Thyroid gland (tissue), 4 donors: ENCODE measurements at regions not wholly inside any gene's neighbourhood (a gene's known extent, or its start where the extent isn't known, plus 50 kb on each side); places are given as distances from the start of the nearest gene placed in this dataset.

Experiments used
- DNase-seq, 2 donors: peaks; one replicate each; pipeline ENCODE4 v3.0.0-alpha.2; 2019
- H3K27ac ChIP-seq, 3 donors: fragments of 200-600 bp; sonication (generic); 1 replicate in 2 of 3; 2 replicates in 1 of 3; pipeline ENCODE4 v1.5.1; 2016 to 2019; ENCODE audit warnings: mild to moderate bottlenecking in 1 of 3, moderate library complexity in 1 of 3
- H3K27me3 ChIP-seq: fragments of 200-600 bp; sonication (generic); one replicate; pipeline ENCODE4 v1.5.1; 2019
- H3K36me3 ChIP-seq, 2 donors: fragments of 200-600 bp; sonication (generic); one replicate each; pipeline ENCODE4 v1.5.1; 2016 to 2019
- H3K4me1 ChIP-seq, 2 donors: fragments of 200-600 bp; sonication (generic); one replicate each; pipeline ENCODE4 v1.5.1; 2017 to 2019
- H3K4me3 ChIP-seq, 3 donors: fragments of 200-600 bp; sonication (generic); replicated peaks in 1 of 3; 1 replicate in 2 of 3; 2 replicates in 1 of 3; pipeline ENCODE4 v1.5.1; 2016; ENCODE audit warnings: mild to moderate bottlenecking in 1 of 3
- H3K9me3 ChIP-seq: fragments of 200-600 bp; sonication (generic); one replicate; pipeline ENCODE4 v1.5.1; 2017
- CTCF ChIP-seq, 6 experiments: fragments of 200-600 bp in 3 of 6; fragments of 450-650 bp in 3 of 6; sonication (generic) in 3 of 6; IDR thresholded peaks; one replicate each; pipeline ENCODE4 v1.5.1; 2016 to 2019; ENCODE audit warnings: antibody characterized with exemption in 6 of 6, mild to moderate bottlenecking in 2 of 6, inconsistent platforms in 1 of 6, moderate library complexity in 1 of 6
- POLR2A ChIP-seq, 2 donors: fragments of 450-650 bp; IDR thresholded peaks; one replicate each; pipeline ENCODE4 v1.6.1; 2017; ENCODE audit warnings: antibody characterized with exemption in 2 of 2, mild to moderate bottlenecking in 2 of 2, moderate library complexity in 1 of 2
- WGBS, 2 donors: methylation state at CpG; one replicate each; pipeline ENCODE4 v1.1.5; 2017; 5-methylcytosine and 5-hydroxymethylcytosine counted together
- intact Hi-C: fragments of 100-400 bp; cut with DNase I; formaldehyde crosslinking; loops from one replicate; pipeline ENCODE4 v1.15.1; 2023

- no peaks in the 10 kb centered on the region for H3K9me3 ChIP-seq
- H3K36me3 ChIP-seq = no peaks in the 10 kb centered on the region
- H3K4me1 ChIP-seq = no peaks in the 10 kb centered on the region
- no peak overlapping the region for H3K27ac ChIP-seq
- no peaks in the 10 kb centered on the region for H3K27me3 ChIP-seq
- no peak overlapping the region for H3K4me3 ChIP-seq
- intact Hi-C loops = no loop called here
- 67 to 77% methylated on average over 3 of the region's 3 CpGs for WGBS, 2 donors
- no peak for TF ChIP-seq CTCF (IDR thresholded peaks at IDR 0.05)
- no peak for TF ChIP-seq POLR2A (IDR thresholded peaks at IDR 0.05)
- no peak for DNase-seq
These were observed 262.0 kb downstream of the CD83 start for GRCh38 chr6:14379568-14379967.

DNA sequence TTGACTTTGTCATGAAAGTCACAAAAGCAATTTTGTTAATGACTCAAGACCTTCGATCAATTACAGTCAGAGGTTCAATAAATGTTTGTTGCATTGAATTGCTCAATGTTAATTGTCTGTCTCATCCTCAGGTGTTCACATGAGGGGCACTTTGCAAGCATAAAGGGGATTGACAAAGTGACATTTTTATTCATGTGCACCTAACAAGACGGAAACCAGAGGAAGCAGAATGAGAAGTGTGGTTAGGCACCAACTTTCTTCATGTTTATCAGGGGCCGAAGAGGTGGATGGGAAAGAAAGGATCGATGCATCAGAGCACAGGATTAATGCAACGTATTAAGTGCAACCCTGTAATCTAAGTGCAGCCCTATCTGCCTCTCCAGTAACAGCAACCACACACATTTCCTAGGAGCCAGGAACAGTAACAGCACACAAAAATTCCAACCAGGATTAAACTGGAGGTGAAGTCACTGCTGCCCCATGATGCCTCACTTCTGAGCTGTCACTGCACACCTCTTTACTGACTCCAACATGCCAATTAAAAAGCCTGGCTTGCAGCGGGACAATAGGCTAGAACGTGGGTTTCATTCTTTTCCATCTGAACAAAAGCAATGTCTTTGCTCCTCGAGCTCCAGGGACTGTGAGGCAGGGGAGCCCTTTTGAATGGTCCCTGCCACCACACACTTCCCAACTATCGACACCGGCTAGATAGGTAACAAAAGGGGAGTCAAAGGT is 262.7 kb downstream of the CD83 start:
- 65 to 85% methylated on average over 10 of the region's 10 CpGs for WGBS, 2 donors
- no peaks in the 10 kb centered on the region for H3K27me3 ChIP-seq
- intact Hi-C loops = no loop called here
- no peaks in the 10 kb centered on the region for H3K36me3 ChIP-seq
- no peaks in the 10 kb centered on the region for H3K4me1 ChIP-seq
- TF ChIP-seq POLR2A (IDR thresholded peaks at IDR 0.05) (no peak), CTCF (IDR thresholded peaks at IDR 0.05) (no peak)
- DNase-seq = no peak
- H3K9me3 ChIP-seq = no peaks in the 10 kb centered on the region
- H3K4me3 ChIP-seq = no peak overlapping the region
- H3K27ac ChIP-seq = no peak overlapping the region

DNA sequence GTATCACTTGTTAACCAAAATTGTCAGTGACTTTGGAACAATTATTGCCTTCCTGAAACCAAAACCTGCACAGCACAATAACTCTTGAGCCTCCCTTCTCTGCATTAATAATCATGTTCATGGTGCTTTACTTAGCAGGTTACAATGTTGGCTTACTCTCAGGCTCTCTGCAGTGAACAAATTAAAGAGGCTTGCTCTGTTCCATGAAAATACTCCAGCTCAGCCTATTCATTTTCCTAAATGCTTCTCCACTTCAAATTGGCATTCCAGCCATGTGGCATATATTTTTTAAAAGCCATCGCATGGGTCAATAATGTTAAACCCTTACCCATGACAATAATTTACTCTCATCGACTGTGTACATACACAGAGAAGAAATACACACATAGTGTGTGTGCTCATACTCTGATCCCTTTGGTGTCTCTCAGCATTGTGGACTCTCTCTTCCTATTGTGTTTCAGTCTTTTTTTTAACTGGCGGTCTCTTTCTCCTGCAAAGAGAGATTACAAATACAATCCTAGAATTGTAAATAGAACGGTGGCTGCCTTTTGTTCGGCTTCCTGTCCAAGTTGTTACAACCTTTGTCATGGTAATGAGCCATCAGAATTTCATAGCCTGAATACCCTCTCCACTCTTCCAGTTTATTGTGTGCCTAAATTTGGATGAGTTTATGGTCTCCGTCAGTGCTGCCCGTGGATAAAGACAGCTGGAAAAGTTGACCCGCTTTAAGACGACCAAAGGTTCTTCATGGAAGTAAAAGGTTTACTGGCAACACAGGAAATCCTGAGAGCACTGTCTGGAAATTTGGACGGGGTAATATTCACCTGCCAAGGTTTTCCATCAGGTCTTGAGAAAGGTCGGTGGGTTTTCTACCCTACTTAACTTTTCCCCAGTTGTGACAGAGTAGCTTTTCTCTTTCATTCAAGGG is 263.6 kb downstream of the CD83 start:
- H3K4me1 ChIP-seq = no peaks in the 10 kb centered on the region
- H3K27me3 ChIP-seq = no peaks in the 10 kb centered on the region
- no peak overlapping the region for H3K27ac ChIP-seq
- intact Hi-C loops = no loop called here
- no peak for DNase-seq
- H3K36me3 ChIP-seq = no peaks in the 10 kb centered on the region
- WGBS, 2 donors = 66 to 68% methylated on average over 11 of the region's 11 CpGs
- H3K4me3 ChIP-seq = no peak overlapping the region
- H3K9me3 ChIP-seq = no peaks in the 10 kb centered on the region
- TF ChIP-seq CTCF (IDR thresholded peaks at IDR 0.05) = no peak
- TF ChIP-seq POLR2A (IDR thresholded peaks at IDR 0.05) = no peak

DNA sequence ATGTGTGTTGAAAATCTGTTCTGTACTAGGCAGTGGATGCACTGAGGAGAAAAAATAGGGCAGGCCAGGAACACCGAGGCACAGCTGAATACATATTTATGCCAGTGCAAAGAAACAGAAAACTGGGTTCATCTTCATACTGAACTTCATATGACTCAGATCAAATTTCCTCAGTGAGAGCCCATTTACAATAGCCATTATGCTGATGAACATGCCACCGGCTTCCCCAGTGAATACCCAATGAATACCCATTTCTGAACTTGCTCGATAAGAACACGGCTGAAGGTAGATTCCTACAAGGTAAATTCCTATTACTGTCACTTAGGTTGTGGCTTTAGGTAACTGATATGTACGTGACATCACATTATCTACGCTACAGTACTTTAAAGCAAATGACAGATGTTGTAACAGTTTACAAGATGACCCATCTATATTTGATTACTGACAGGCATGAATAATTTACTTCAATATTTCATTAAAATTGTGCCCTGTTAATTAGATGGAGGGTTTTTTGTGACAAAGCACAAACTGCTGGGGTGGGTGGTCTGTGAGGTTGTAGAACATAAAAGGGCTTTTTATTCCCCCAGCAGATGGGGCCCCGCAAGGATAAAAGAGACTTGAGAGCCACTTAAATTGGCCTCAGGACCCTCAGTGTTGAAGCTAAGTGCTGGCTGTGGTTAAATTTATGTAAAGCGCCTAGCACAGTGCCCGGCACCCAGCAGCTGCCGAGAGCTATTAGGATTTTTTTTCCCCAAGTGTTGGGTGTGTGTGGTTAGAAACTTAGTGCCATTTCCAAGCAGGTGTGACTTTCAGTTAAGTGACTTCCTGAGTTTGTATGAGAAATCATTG is 264.5 kb downstream of the CD83 start:
- no peaks in the 10 kb centered on the region for H3K9me3 ChIP-seq
- H3K4me1 ChIP-seq = no peaks in the 10 kb centered on the region
- no peak overlapping the region for H3K27ac ChIP-seq
- no peaks in the 10 kb centered on the region for H3K36me3 ChIP-seq
- 81 to 82% methylated on average over 10 of the region's 10 CpGs for WGBS, 2 donors
- no peaks in the 10 kb centered on the region for H3K27me3 ChIP-seq
- TF ChIP-seq CTCF (IDR thresholded peaks at IDR 0.05) (no peak), POLR2A (IDR thresholded peaks at IDR 0.05) (no peak)
- H3K4me3 ChIP-seq = no peak overlapping the region
- DNase-seq = no peak
- intact Hi-C loops = no loop called here
